HG03139 (cell line): ENCODE measurements at regions not wholly inside any gene's neighbourhood (a gene's known extent, or its start where the extent isn't known, plus 50 kb on each side); places are given as distances from the start of the nearest gene placed in this dataset.

Source experiments
- ATAC-seq: cut with Tn5 transposase; IDR thresholded peaks from one replicate; pipeline ENCODE4 v1.9.1; 2021; ENCODE audit not compliant: unreplicated experiment

DNA sequence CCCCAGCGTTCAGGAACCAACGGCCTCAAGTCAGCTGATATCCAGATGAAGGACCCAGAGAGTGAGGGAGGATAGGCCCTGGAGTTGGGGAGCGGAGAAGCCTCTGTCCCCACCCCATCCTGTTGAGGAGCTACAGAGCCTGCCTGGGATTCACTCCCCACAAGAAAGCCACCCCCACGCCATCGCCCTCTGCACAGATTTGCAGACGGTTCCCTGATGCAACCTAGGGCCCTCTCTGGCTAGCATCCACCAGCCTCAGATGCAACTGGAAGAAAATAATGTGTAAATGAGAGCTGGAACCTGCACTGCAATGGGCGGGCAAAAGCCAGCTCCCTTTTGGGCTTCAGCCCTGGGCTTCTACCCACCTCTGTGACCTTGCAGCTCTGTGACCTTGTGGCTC, 185.6 kb downstream of the BCOR start:
- no peak for ATAC-seq

DNA sequence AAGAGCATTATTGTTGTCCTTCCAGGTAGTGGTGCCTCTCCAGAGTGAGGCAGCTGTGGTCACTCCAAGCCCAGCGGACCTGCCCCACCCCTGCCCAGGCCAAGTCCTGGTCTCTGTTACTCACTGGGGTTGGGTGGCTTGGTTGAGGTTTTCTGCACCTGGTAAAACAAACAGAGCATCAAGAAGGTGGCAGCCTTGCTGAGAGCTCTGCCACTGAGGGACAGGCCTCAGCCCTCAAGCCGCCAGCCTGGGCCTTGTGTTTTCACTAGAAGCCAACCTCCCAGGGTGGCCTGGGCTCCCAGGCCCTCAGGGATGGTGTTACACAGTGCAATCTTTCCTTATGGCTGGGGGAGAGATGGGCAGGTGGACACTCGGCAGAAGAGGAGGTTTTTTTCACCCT, 182.7 kb downstream of the BCOR start:
- no peak for ATAC-seq

DNA sequence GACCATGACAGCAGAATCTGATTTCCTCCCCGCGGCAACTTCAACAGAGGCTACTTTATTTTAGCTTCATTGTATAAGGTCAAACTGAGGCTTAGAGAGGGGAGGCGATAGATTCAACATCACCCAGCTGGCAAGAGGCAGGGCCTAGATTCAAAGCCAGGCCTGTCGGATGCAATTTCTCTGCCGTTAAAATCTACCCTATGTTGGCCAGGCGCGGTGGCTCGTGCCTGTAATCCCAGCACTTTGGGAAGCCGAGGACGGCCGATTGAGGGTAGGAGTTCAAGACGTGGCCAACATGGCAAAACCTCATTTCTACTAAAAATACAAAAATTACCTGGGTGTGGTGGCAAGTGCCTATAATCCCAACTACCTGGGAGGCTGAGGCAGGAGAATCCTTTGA, 182.2 kb downstream of the BCOR start:
- ATAC-seq, result no peak

DNA sequence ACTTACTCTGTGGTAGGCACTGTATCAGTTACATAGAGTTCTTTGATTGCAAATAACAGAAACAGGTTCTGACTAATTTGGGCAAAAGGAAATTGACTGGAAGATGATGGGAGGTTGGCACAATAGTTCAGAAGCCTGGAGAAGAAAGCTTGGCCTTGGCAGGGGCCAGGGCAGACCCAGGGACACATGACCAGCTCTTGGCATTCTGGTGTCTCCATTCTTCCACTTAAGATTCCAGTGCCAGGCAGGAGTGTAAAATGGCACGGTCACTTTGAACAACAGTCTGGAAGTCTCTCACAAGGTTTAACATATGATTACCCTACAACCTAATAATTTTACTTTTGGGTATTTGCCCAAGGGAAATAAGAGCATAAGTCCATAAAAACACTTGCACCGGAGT, 175.9 kb downstream of the BCOR start:
- no peak for ATAC-seq

DNA sequence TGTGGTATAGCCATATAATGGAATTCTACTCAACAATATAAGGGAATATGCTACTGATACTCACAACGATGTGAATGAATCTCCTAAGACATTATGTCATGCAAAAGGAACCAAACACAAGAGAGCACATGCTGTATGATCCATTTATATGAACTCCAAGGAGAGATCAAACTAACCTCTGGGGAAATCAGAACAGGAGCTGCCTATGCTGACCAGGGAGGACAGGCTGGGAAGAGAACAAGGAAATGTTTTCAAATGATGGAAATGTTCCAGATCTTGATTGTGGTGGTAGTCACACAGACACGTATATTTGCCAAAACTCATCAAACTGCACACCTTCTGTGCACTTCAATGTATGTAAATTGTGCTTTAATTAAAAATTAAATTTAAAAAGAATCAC, 175.3 kb downstream of the BCOR start:
- no peak for ATAC-seq

DNA sequence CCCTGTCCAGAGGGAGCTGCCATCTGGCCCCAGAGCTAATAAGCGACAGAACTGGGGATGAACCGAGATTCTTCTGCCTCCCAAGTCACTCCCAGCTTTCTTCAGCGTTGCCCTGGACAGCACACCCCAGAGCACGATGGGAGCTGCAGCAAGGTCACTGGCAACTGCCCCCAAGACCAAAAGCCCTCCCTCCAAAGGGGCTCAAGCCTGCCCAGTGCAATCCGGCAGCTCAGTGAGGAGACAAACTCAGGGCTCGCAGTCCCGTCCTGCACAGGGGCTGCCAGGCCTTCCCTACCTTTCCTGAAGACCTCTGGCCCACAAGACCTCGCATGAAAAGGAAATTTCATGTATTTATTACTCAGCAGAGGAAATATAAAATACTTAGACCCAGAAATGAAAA, 174.8 kb downstream of the BCOR start:
- ATAC-seq, result no peak

DNA sequence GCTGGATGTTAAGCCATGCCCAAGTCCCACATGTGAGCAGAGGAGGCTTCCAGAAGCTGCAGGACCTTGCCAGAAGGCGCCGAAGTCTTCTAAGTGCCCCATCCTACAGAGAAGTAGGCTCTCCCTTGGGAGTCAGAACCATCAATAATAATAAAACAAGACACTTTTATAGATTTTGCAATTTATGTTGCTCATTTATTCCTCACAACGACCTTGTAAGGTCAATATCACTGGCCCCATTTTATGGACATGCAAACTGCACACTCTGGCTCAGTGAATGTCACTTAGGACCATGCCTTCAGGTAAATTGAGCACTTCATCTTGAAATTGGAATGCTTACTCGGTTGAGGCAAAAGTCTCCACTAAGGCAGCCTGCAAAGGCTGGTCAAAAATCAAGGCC, 170.4 kb downstream of the BCOR start:
- ATAC-seq, result no peak

DNA sequence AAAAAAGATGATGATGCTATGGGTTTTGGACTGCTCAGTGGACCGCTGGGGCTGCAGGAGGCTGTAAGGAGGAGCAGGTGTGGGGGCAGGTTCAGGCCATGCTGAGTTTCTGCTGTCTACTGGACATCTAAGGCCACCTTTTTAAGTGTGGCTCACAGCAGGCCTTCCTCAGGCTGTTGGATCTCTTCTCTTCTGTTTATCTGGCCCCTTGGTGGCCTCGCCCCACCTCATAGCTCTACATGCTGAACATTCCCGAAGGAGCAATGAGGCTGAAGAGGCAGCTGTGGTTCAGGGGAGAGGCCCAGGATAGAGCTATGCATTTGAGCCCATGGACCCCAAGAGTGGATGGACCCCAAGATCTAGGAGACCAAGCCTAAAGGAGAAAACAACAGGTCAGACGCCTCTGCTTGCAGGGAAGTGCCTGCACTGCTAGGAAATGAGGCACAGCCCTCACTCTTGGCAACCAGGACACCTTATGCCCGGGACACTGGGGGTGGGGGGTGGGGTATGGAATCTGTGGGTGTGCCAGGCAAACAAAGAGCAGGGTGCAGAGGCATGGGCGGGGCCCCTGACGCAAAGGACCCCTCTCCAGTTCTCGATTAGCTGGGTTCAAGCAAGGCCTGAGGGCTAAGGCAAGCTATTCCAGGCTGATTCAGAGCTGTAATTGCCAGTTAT, 168.9 kb downstream of the BCOR start:
- no peak for ATAC-seq

DNA sequence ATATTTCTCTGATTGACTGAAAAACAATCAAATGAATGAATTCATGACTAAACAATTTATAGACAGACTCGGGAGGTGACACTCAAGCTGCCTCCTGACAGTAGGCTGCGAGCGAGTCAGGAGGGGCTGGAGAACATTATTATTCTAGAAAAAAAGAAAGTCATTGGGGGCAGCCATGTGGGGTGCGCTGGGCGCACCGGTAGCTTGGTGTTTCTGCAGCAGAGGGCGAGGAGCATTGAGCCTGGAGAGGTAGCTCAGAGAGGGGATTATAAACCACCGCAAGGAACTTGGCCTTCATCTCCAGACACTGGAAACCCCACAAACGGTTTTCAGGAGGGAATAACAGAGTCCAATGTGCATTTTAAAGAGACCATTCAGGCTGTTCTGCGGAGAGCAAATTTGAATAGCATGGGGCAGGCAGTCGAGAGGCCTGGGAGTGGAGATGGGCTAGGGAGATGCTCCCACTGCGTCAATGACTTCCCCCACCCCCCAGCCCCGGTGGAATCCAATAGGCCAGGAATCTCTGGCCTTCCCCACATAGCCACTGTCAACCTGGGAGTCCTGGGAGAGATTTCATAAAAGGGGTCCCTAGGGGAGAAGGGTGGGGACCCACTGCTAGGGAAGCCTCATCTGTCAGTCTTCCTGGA, 168.3 kb downstream of the BCOR start:
- no peak for ATAC-seq

DNA sequence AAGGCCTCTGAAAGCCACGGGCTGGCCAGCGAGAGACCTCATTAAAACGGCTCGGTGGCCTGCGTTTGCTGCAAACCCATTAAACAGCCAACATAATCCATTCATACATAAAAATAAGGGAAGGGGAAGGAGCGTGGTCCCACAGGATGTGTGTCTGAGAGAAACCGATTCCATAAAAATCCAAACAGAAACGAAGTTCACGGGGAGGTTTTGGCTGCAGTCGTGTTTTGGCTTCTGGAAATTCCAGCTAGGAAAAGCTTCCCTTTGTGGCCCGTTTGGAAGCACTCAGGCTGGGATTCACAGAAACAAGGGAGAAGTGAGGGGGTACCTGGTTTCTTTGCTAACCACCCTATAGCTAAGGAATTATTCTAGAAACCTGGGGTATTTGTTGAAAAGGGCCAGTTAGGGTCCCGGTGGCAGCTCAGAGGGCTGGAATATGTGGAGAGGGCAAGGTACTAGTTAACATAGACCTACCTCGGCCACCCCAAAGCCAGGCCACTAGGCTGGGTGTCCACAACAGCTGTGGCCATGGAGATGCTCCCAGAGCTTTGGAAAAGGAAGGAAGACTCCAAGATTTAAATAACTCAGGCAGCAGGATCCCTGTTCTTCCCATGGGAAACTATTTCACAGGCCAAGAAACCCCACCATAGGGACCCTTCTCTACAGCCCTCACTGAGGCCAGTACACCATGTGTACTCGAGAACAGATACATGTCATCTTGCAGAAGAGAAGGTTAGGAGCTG, 166.8 kb downstream of the BCOR start:
- ATAC-seq, result no peak

DNA sequence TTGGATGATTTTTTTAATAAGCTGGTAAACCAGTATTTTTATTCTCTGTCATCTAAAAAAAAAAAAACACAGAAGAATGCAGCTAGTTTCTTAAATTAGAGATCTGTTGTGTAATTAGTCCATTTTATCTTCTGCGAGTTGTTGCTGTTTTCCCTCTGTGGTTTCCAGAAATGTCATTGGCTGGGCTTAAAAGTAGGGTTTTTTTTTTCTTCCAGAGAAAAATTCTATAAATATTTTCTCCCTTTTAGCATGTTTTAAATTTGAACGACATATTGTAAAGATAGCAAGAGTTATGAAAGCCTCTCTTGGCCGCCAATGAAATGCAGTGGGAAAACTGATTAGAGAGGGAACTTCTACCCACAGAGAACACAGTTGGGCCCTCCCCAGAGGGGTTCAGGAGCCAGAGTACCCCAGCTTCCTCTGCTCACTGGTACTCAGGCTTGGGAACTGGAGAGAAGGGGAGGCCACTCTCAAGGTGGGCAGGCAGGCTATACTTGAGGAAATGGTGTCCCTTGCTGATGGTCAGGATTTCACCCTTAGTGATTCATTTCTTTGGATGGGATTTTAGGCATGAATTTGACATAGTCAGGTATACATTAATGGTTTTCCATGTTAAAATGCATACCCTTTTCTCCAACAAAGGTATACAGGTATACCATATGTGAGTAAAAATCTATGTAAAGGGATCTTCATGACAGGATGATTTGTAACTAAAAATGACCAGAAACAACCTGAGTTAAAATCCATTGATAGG, 166.1 kb downstream of the BCOR start:
- no peak for ATAC-seq

DNA sequence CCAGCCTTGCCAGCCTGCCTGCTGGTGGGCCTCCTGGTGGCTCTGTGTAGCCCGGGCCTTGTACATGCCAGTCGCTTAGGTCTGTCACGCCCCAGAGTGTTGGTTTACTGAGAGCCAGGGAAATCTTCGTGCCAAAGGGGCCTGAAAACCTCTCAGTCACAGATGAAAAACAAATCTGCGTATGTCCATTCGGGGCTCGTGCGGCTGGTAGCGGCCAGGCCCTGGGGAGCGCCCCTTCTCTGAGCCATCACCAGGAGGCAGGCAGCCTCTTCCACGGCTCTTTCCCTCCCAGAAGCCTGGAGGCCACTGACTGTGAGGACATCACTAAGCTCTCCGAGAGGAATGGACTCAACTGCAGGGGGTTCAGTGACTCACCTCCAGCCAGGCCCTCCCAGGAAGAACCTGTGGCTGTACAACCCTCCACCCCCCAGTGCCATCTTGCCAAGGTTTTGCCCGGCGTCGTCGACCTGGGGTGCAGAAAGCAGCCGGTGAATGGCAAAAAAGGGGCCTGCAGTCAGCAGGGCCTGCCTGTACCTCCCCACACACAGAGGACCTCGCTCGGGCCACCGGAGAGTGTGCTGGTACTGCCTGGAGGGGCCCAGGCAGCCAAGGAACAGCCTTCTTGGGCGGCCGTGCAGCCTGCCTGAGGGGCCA, 162.2 kb downstream of the BCOR start:
- no peak for ATAC-seq

DNA sequence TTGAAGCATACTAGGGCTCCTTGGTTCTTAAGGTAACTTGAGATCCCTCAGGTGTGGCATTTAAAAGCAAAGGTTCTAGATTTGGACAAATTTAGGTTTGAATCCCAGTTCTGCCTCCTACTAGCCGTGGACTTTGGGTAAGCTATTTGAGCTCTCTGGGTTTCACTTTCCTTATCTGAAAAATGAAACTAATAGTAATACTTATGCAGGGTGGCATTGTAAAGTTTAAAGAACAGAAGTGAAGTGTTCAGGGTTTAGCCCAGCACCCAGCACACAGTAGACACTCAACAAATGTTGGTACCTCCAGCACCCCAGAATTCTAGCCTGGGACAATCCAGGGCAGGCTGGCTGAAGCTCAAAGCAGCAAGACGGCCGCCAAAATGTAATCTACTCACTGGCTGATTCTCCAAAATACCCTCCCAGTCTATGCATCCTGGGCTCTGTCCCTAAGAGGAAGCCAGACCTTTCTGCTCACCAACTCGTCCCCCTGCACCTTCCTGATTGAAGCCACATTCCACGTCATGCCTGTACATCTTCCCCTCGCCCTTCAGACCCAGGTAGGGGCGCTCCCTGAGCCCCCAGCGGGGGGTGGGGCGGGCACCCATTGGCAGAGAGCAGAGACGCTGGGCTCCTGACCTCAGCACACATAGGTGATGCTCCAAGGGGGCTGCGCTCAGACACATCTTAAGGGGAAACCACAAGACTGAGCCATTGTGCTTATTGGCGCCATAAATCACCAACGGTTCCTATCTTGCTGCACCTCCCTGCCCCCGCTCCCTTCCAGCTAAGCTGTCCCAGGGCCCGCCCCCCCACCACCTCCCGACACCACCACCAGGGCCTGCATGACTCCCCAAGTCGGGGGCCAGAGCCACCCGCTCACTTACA, 160.6 kb downstream of the BCOR start:
- ATAC-seq, result no peak

DNA sequence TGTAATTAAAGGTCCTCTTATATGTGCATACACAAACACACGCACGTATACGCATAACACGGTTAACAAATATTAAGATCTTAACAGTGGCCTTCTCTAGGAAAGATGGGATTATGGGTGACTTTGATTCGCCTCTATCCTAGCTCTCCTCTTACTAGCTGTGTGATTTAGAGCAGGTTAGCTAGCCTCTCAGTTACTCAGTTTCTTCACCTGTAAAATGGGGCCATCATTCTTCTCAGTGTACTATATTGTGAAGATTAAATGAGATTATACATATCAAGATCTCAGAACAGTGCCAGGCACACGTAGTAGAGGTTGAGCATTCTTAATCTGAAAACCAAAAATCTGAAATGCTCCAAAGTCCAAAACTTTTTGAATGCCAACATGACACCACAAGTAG, 159.3 kb downstream of the BCOR start:
- ATAC-seq, result no peak

DNA sequence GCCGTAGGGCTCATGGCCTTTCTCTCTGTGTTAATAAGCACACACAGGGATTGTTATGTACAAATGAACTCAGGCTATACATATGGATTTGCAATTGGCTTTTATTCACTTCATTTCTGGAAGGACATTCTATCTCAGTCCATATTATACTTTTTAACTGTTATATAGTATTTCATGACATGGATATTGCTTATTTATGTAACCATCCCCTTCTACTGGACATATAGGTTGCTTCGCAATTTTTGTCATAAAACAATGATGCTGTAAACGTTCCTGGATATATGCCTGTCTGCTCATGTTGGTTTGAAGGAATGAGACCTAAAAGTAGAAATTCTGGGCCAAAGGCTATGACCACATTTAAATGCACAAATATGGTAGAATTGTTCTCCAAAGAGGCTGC, 158.1 kb downstream of the BCOR start:
- no peak for ATAC-seq

DNA sequence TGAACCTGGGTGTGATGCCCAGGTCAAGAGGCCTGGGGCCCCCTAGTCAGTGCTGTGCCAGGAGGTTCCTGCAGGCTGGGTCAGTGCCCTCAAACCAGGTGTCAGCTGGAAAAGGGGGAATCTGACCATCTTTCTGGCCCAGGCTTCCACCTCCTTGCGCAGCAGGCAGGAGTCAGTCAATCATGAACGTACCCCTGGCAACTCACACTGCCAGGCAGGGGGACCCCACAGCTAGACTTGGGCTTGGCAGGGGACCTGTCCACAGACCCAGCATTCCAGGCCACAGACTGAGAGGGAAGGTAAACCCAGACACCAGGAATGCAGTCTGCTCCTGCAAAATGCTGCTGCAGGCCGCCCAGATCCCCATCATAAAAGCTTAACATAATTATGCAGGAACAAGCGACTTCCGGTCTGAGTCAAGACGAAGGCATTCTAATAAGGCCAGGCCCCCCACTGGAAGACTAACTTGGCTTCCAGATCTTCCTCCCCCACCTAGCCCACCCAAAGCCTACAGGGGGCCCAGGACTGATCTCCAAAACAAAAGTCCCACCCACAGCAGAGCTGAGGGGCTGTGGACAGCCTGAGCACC, 156.3 kb downstream of the BCOR start:
- ATAC-seq, result no peak

DNA sequence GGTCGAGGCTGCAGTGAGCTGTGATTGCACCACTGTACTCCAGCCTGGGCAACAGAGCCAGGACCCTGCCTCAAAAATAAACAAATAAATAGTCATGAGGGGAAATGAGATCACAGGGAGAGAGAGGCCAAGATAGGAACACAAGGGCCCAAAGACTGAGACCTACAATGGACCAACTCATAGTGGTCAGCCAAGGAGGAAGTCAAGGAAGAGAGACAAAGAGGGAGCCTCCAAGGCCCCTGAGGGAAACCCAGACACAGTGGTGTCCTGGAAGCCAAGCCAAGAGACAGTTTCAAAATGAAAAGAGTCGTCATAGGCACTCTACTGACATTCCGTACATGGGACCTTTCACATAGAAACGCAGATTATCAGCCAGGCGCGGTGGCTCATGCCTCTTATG, 153.3 kb downstream of the BCOR start:
- ATAC-seq, result no peak

DNA sequence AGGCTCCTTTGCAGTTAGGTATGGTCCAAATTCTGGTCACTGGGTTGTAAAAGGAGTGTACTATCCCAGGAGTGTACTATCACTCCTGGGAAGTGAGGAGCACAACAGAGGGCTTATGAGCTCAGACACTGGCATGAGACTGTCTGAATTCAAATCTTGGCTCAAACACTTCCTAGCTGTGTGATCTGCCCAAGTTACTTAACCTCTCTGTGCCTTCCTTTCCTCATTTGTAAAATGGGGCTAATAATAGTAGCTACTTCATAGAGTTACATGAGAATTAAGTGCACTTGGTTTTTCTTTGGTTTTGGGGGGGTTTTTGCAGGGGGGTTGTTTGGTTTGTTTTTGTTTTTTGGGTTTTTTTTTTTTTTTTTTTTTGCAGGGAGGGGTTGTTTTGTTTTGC, 152.0 kb downstream of the BCOR start:
- no peak for ATAC-seq

DNA sequence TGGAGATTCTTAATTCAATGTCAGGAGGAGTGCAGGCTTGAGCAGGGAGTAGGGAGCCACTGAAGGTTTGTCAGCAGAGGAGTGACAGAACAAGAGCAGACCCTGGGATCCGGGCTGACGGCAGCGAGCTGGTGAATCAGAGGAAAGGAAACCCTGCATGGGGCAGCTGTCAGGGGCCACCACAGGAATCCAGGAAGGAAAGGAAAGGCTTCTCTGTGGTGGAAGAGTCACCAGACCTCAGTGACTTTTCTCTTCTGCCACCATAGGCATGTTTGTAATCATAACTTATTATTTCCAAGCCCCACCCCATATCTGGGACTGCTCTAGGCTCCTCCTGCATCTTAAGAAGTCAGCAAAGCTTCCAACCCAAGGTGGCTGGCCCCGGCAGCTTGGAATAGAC, 150.9 kb downstream of the BCOR start:
- ATAC-seq, result no peak

DNA sequence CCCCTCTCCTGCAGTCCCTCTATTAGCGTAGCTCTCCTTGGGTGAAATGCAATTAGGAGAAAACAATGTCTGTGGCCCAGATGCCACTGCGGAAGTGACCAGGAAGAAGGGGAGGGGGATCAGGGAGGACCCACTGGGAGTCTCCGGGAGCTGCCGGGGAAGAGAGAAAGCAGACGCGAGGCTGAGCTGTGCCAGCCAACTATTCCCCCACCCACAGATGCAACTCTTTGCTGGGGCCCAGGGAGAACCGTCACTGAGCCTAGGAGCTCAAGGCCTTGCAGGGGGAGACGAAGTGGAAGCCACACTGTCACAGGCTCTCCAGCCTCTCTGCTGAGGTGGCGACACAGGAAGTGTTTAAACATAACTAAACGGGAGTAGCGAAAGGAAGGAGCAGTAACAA, 149.2 kb downstream of the BCOR start:
- ATAC-seq, result no peak
